Posterior cingulate gyrus (tissue), 11 donors: ENCODE measurements at regions not wholly inside any gene's neighbourhood (a gene's known extent, or its start where the extent isn't known, plus 50 kb on each side); places are given as distances from the start of the nearest gene placed in this dataset.
"Not testable (repeated sequence)": the region's sequence is repeated elsewhere in the genome, so short reads cannot be mapped to it uniquely, and the experiment has no call there.

Experiments
- DNase-seq, 10 donors: peaks; one replicate each; pipeline versions ENCODE4 v3.0.0 to v3.0.0-alpha.2; 2020 to 2021; ENCODE audit warnings: mixed read lengths in 3 of 10
- intact Hi-C: fragments of 100-400 bp; cut with DNase I; formaldehyde crosslinking; loops from one replicate; pipeline ENCODE4 v1.15.1; 2023

DNA sequence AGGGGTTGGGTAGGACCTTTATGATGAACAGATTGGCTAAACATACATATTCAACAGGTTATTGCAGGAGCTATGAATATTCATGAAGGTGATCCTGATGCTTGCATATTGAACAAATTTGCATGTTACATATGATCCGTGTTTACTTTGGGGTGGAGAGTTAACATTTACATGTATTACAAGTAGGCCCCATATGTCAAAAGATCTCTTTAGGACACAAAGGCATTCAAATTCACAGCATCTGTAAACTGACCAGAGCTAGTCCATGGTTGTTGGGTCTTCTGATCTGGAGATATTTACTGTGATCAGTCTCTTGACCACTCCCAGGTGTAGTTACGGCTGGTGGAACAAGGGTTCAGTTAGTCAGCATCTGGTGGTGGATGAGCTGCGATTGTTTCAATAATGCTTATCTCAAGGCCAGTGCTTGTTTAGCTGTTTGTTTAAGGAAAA lies 80.4 kb downstream of the PMAIP1 start:
- no peak for DNase-seq
- intact Hi-C loops = no loop called here

- intact Hi-C loops = no loop called here
- DNase-seq = no peak
Measured at GRCh38 chr18:59971871-59972428, 72.2 kb downstream of the PMAIP1 start.

DNA sequence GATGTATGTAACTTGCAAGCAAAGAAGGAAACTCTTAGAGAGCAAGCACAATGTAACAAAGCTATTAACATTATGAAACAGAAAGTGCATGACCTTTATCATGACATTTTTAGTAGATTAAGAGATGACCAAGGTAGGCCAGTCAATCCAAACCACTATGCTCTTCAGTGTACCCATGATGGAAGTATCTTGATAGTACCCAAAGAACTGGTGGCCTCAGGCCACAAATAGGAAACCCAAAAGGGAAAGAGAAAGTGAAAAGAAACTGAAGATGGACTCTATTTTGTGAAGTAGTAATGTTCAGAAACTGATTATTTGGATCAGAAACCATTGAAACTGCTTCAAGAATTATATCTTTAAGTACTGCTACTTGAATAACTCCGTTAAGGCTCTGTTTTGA lies 71.3 kb downstream of the PMAIP1 start:
- DNase-seq, intact Hi-C loops: not testable (repeated sequence)

GRCh38 chr18:59969477-59970028 lies 69.8 kb downstream of the PMAIP1 start:
- peak in 1 of 10 donors; percentile 80 for DNase-seq
- intact Hi-C loops = not testable (repeated sequence)

GRCh38 chr18:59968583-59968982 lies 68.8 kb downstream of the PMAIP1 start:
- DNase-seq = no peak
- intact Hi-C loops = no loop called here

GRCh38 chr18:59967878-59968277 lies 68.1 kb downstream of the PMAIP1 start:
- intact Hi-C loops = no loop called here
- DNase-seq = no peak

GRCh38 chr18:59966913-59967312 lies 67.1 kb downstream of the PMAIP1 start:
- intact Hi-C loops = no loop called here
- DNase-seq = no peak

GRCh38 chr18:59963229-59963628 lies 63.4 kb downstream of the PMAIP1 start:
- DNase-seq = no peak
- intact Hi-C loops = no loop called here

- DNase-seq = no peak
Measured at GRCh38 chr18:59961070-59961469, 61.3 kb downstream of the PMAIP1 start.

DNA sequence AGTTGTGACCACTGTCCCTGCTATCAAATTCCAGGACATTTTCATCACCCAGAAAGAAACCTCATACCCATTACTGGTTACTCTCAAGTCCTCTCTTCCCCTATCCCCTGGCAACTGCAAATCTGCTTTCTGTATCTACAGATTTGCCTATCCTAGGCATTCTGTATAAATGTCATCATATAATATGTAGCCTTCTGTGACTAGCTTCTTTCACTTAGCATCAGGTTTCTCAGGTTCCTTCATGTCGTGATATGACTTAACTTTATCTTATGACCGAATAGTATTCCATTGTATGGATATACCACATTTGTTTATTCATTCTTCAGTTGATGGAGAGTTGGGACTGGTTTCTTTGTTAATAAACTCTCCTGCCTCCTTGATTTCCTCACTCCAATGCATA lies 60.5 kb downstream of the PMAIP1 start:
- DNase-seq = no peak
- intact Hi-C loops = no loop called here

More at GRCh38 chr18:59961070-59961469, 61.3 kb downstream of the PMAIP1 start:
- intact Hi-C loops = no loop called here

DNA sequence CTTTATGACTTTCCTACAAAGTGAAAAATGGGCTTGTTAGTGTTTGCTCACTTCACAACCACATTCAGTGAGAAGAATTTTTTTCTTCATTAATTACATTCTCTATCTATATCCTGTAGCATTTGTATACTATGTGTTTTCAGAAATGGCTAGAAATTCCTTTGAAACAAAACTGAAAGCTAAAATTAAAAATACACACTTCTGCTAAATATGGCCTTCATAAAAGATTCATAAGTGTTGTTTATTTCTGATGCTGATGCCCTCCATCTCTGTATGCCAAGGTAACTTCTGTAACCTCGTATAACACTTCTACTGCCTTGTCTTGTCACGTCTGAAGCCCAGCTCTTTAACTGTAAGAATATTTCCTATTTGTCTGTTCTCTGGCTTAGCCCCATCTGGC lies 59.8 kb downstream of the PMAIP1 start:
- no peak for DNase-seq
- intact Hi-C loops = no loop called here

GRCh38 chr18:59959073-59959472 lies 59.3 kb downstream of the PMAIP1 start:
- DNase-seq = no peak
- intact Hi-C loops = no loop called here

DNA sequence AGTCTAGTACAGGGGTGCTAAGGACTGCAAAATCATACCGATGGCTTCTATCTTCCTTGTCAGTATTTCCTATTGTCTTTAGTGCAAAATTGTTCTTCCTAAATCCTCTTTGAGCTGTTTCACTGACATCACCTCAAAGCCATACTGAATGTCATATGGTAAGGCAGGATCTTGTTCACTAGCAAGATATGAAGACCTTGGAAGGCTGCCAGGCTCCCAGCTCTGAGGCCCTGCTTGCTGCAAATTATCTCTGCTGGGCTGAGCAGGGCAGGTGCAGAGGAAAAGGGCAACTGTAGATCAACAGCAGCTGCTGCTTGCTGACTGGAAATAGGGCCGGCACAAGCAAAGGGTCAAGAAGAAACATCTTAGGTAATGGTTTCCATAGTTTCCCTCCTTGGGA lies 58.2 kb downstream of the PMAIP1 start:
- intact Hi-C loops = no loop called here
- no peak for DNase-seq

GRCh38 chr18:59954755-59955156 lies 55.0 kb downstream of the PMAIP1 start:
- intact Hi-C loops = no loop called here
- no peak for DNase-seq

DNA sequence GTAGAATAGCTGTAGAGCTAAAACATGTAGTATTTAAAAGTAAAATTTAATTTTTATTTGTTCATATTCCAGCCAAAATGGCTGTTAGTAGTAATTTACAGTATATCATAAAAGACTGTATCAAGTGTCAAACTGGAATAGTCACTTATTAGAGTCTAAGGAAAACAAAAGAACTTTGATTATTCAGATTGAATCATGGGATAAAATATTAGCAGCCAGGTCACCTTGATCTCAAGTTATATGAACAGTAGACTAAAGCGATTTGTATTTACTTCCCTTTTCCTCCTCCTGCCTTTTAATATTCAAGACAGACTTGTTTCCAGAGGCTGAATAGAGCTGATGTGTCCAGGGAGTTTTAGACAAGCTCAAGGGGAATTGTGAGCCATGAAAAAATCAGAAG lies 54.4 kb downstream of the PMAIP1 start:
- no peak for DNase-seq
- intact Hi-C loops = no loop called here
